ENCODE measurements at regions not wholly inside any gene's neighbourhood (a gene's known extent, or its start where the extent isn't known, plus 50 kb on each side); places are given as distances from the start of the nearest gene placed in this dataset.
A peak's percentile ranks its signal among the peaks of the same experiment; 100 is the strongest.

- Histone ChIP-seq H3K27me3 (ENCODE audit: control insufficient read depth, insufficient read depth, low read length) (no peaks in the 10 kb centered on the region), H3K9me3 (ENCODE audit: control insufficient read depth, insufficient read depth, low read length) (no peaks in the 10 kb centered on the region), H3K4me3 (ENCODE audit: low read depth, low read length) (no peak overlapping the region), H3K27ac (ENCODE audit: low read depth, low read length) (no peak overlapping the region)
- CTCF ChIA-PET = interaction anchor here (0.7 kb wide), 1 partner anchor 1996 kb away, joined by 4 read pairs; no protein-coding TSS in a partner anchor
- peak; percentile 29; the same call in 1 of the 2 replicates for TF ChIP-seq CTCF (IDR thresholded peaks at IDR 0.05; ENCODE audit: low read depth, low read length)
- POLR2A ChIA-PET = no interaction called here
- no peak for DNase-seq (ENCODE audit: low read depth, low spot score)
Measured at GRCh38 chr5:8247049-8247899, 378.3 kb downstream of the MTRR start.

GRCh38 chr5:8253376-8253775 lies 384.4 kb downstream of the MTRR start:
- H3K4me3 ChIP-seq (ENCODE audit: low read depth, low read length) = no peak overlapping the region
- POLR2A ChIA-PET = no interaction called here
- CTCF ChIA-PET = no interaction called here
- no peaks in the 10 kb centered on the region for H3K27me3 ChIP-seq (ENCODE audit: control insufficient read depth, insufficient read depth, low read length)
- H3K9me3 ChIP-seq (ENCODE audit: control insufficient read depth, insufficient read depth, low read length) = no peaks in the 10 kb centered on the region
- TF ChIP-seq CTCF (IDR thresholded peaks at IDR 0.05; ENCODE audit: low read depth, low read length) = no peak
- DNase-seq (ENCODE audit: low read depth, low spot score) = no peak
- no peak overlapping the region for H3K27ac ChIP-seq (ENCODE audit: low read depth, low read length)

DNA sequence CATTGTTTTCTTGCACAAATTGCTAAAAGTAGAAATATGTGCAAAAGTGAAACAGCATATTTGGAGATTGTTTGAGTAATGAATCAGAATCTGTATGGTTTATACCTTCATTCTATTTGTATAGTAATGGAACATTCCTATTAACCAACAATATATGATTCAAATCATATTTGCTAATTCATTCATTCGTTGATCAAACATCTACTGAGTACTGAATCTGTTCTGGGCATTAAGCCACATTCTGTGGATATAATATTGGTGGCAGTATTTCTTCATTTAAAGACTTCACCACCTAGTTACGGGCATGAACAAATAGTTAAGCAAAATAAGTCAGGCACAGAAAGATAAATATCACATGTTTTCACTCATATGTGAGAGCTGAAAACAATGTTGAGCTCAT lies 385.7 kb downstream of the MTRR start:
- H3K27me3 ChIP-seq (ENCODE audit: control insufficient read depth, insufficient read depth, low read length) = no peaks in the 10 kb centered on the region
- no peak for TF ChIP-seq CTCF (IDR thresholded peaks at IDR 0.05; ENCODE audit: low read depth, low read length)
- H3K27ac ChIP-seq (ENCODE audit: low read depth, low read length) = no peak overlapping the region
- H3K4me3 ChIP-seq (ENCODE audit: low read depth, low read length) = no peak overlapping the region
- ChIA-PET CTCF (no interaction called here), POLR2A (no interaction called here)
- no peak for DNase-seq (ENCODE audit: low read depth, low spot score)
- H3K9me3 ChIP-seq (ENCODE audit: control insufficient read depth, insufficient read depth, low read length) = no peaks in the 10 kb centered on the region

DNA sequence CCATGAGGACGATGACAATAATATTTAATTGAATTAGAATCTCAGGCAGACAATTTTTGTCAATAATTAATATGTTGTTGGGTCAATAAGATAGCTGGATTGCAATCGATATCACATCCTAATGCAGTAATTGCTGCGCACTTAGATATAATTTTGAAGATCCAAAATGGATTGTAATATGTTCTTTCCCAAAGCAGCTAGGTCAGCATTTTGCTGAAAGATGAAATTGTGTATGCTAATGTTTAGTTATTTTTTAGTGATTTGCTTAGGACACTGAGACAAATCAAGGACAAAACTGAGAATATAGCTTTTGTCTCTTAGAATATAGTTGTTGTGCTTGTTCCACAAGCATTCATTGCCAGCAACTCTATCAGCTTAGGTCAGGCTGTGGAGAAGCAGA lies 389.9 kb downstream of the MTRR start:
- Histone ChIP-seq H3K4me3 (ENCODE audit: low read depth, low read length) (no peak overlapping the region), H3K9me3 (ENCODE audit: control insufficient read depth, insufficient read depth, low read length) (no peaks in the 10 kb centered on the region), H3K27me3 (ENCODE audit: control insufficient read depth, insufficient read depth, low read length) (no peaks in the 10 kb centered on the region), H3K27ac (ENCODE audit: low read depth, low read length) (no peak overlapping the region)
- ChIA-PET POLR2A (no interaction called here), CTCF (no interaction called here)
- DNase-seq (ENCODE audit: low read depth, low spot score) = no peak
- no peak for TF ChIP-seq CTCF (IDR thresholded peaks at IDR 0.05; ENCODE audit: low read depth, low read length)

GRCh38 chr5:8270246-8270645 lies 401.3 kb downstream of the MTRR start:
- Histone ChIP-seq H3K4me3 (ENCODE audit: low read depth, low read length) (no peak overlapping the region), H3K27me3 (ENCODE audit: control insufficient read depth, insufficient read depth, low read length) (no peaks in the 10 kb centered on the region), H3K9me3 (ENCODE audit: control insufficient read depth, insufficient read depth, low read length) (no peaks in the 10 kb centered on the region), H3K27ac (ENCODE audit: low read depth, low read length) (no peak overlapping the region)
- DNase-seq (ENCODE audit: low read depth, low spot score) = no peak
- TF ChIP-seq CTCF (IDR thresholded peaks at IDR 0.05; ENCODE audit: low read depth, low read length) = no peak
- ChIA-PET POLR2A (no interaction called here), CTCF (no interaction called here)

Measured in AG04450 (cell line).